Eye (tissue), 1 donor: ENCODE measurements at regions not wholly inside any gene's neighbourhood (a gene's known extent, or its start where the extent isn't known, plus 50 kb on each side); places are given as distances from the start of the nearest gene placed in this dataset.

Source experiments
- DNase-seq: peaks from one replicate; pipeline ENCODE4 v3.0.0-alpha.2; 2015

GRCh38 chr7:73966062-73966940 lies 61.7 kb upstream of the ELN start:
- no peak for DNase-seq

- DNase-seq = no peak
Observed at GRCh38 chr7:73966941-73967831, 60.8 kb upstream of the ELN start.

- DNase-seq = no peak
Observed at GRCh38 chr7:73967832-73968290, 60.1 kb upstream of the ELN start.

GRCh38 chr7:73968487-73968886 lies 59.5 kb upstream of the ELN start:
- DNase-seq = no peak

GRCh38 chr7:73969991-73970390 lies 58.0 kb upstream of the ELN start:
- DNase-seq = no peak

GRCh38 chr7:73970801-73971229 lies 57.2 kb upstream of the ELN start:
- no peak for DNase-seq

GRCh38 chr7:73971322-73971703 lies 56.7 kb upstream of the ELN start:
- no peak for DNase-seq

- DNase-seq = no peak
Observed at GRCh38 chr7:73971704-73972341, 56.1 kb upstream of the ELN start.

- DNase-seq = no peak
Observed at GRCh38 chr7:73972614-73973013, 55.4 kb upstream of the ELN start.

- no peak for DNase-seq
Observed at GRCh38 chr7:73973091-73973490, 54.9 kb upstream of the ELN start.

GRCh38 chr7:73974101-73974947 lies 53.6 kb upstream of the ELN start:
- DNase-seq = no peak

- DNase-seq = no peak
Observed at GRCh38 chr7:73974948-73975926, 52.7 kb upstream of the ELN start.

- DNase-seq = peak; percentile 38
Observed at GRCh38 chr7:73976761-73977618, 51.0 kb upstream of the ELN start.

GRCh38 chr7:73977619-73978618 lies 50.1 kb upstream of the ELN start:
- DNase-seq = no peak
